Progenitor cell of endocrine pancreas (in vitro differentiated cells): ENCODE measurements at regions not wholly inside any gene's neighbourhood (a gene's known extent, or its start where the extent isn't known, plus 50 kb on each side); places are given as distances from the start of the nearest gene placed in this dataset.

Experiments used
- DNase-seq: peaks from one replicate; pipeline ENCODE4 v3.0.0; 2021; ENCODE audit warnings: low spot score; ENCODE audit not compliant: unreplicated experiment
- H3K27ac Mint-ChIP-seq: 2 replicates; pipeline ENCODE4 v1.8.0; 2021; ENCODE audit warnings: mild to moderate bottlenecking, moderate library complexity, mixed read lengths
- H3K27me3 Mint-ChIP-seq: 2 replicates; pipeline ENCODE4 v1.8.0; 2021; ENCODE audit warnings: mixed read lengths
- H3K36me3 Mint-ChIP-seq: 2 replicates; pipeline ENCODE4 v1.8.0; 2022; ENCODE audit warnings: mixed read lengths; ENCODE audit not compliant: insufficient read depth
- H3K4me1 Mint-ChIP-seq: 2 replicates; pipeline ENCODE4 v1.8.0; 2021; ENCODE audit warnings: low read depth, mixed read lengths
- H3K4me3 Mint-ChIP-seq: 2 replicates; pipeline ENCODE4 v1.8.0; 2021; ENCODE audit warnings: low read depth, mild to moderate bottlenecking, moderate library complexity, mixed read lengths
- H3K9me3 Mint-ChIP-seq: 2 replicates; pipeline ENCODE4 v1.8.0; 2021; ENCODE audit warnings: low read depth, mixed read lengths
- CTCF ChIP-seq: fragments of 200-600 bp; sonication (generic); IDR thresholded peaks from one replicate; pipeline ENCODE4 v1.5.0; 2021; ENCODE audit warnings: antibody characterized with exemption, mild to moderate bottlenecking; ENCODE audit not compliant: unreplicated experiment

GRCh38 chr2:15805206-15805605 is 135.1 kb upstream of the MYCN start:
- no peak overlapping the region for H3K27ac Mint-ChIP-seq
- no peak for DNase-seq
- no peak overlapping the region for H3K4me3 Mint-ChIP-seq
- no peaks in the 10 kb centered on the region for H3K36me3 Mint-ChIP-seq
- peaks cover 21% of the 10 kb centered on the region for H3K27me3 Mint-ChIP-seq
- no peak for TF ChIP-seq CTCF
- peaks cover 12% of the 10 kb centered on the region for H3K4me1 Mint-ChIP-seq
- H3K9me3 Mint-ChIP-seq: no peaks in the 10 kb centered on the region

GRCh38 chr2:15805772-15806171 is 134.6 kb upstream of the MYCN start:
- Mint-ChIP-seq H3K9me3 (no peaks in the 10 kb centered on the region), H3K27ac (no peak overlapping the region), H3K4me3 (no peak overlapping the region), H3K4me1 (peaks cover 12% of the 10 kb centered on the region), H3K36me3 (no peaks in the 10 kb centered on the region), H3K27me3 (peaks cover 21% of the 10 kb centered on the region)
- no peak for DNase-seq
- TF ChIP-seq CTCF: no peak

- no peak overlapping the region for H3K4me3 Mint-ChIP-seq
- no peaks in the 10 kb centered on the region for H3K9me3 Mint-ChIP-seq
- peaks cover 12% of the 10 kb centered on the region for H3K4me1 Mint-ChIP-seq
- H3K27ac Mint-ChIP-seq: no peak overlapping the region
- H3K27me3 Mint-ChIP-seq: peaks cover 21% of the 10 kb centered on the region
- no peaks in the 10 kb centered on the region for H3K36me3 Mint-ChIP-seq
- no peak for TF ChIP-seq CTCF
- DNase-seq: no peak
These were observed 133.4 kb upstream of the MYCN start for GRCh38 chr2:15806801-15807417.

GRCh38 chr2:15807418-15808203 is 132.7 kb upstream of the MYCN start:
- H3K27ac Mint-ChIP-seq: no peak overlapping the region
- TF ChIP-seq CTCF: no peak
- no peak overlapping the region for H3K4me3 Mint-ChIP-seq
- no peak for DNase-seq
- peaks cover 12% of the 10 kb centered on the region for H3K4me1 Mint-ChIP-seq
- H3K36me3 Mint-ChIP-seq: no peaks in the 10 kb centered on the region
- peaks cover 21% of the 10 kb centered on the region for H3K27me3 Mint-ChIP-seq
- H3K9me3 Mint-ChIP-seq: no peaks in the 10 kb centered on the region

GRCh38 chr2:15808204-15808910 is 132.0 kb upstream of the MYCN start:
- H3K4me1 Mint-ChIP-seq: peaks cover 12% of the 10 kb centered on the region
- TF ChIP-seq CTCF: no peak
- H3K27me3 Mint-ChIP-seq: peaks cover 16% of the 10 kb centered on the region
- H3K36me3 Mint-ChIP-seq: no peaks in the 10 kb centered on the region
- DNase-seq: no peak
- H3K4me3 Mint-ChIP-seq: no peak overlapping the region
- no peak overlapping the region for H3K27ac Mint-ChIP-seq
- H3K9me3 Mint-ChIP-seq: no peaks in the 10 kb centered on the region
